GM12873 (cell line): ENCODE measurements at regions not wholly inside any gene's neighbourhood (a gene's known extent, or its start where the extent isn't known, plus 50 kb on each side); places are given as distances from the start of the nearest gene placed in this dataset.

ENCODE experiments used
- CTCF ChIP-seq: IDR thresholded peaks from 2 replicates; pipeline ENCODE4 v1.5.1; 2012; ENCODE audit warnings: low read depth, mild to moderate bottlenecking, moderate library complexity, low read length, control low read depth; ENCODE audit not compliant: insufficient read depth; ENCODE audit errors: missing control alignments

GRCh38 chrX:43589735-43590134, 66.4 kb upstream of the MAOA start:
- no peak for TF ChIP-seq CTCF

GRCh38 chrX:43590150-43590549, 65.9 kb upstream of the MAOA start:
- TF ChIP-seq CTCF, result no peak

- no peak for TF ChIP-seq CTCF
Observed at GRCh38 chrX:43592597-43592996, 63.5 kb upstream of the MAOA start.

DNA sequence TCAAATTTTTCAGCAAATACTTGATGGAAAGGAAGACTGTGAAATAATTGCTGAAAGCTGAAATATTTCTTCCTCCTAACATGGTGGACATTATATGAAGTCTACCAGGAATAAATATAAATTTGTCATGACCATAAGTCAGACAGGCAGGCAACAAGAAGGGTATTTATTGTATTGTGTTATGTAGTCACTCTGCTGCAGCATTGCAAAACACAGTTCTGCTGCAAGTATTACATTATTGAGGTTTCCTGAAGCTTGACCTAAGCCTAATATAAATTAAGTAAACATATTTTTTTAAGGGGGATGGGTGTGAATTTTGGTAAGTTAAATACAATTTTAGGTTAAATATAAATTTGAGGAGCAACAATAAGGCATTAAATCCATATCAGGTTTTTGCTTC, 60.2 kb upstream of the MAOA start:
- TF ChIP-seq CTCF, result no peak

- no peak for TF ChIP-seq CTCF
Observed at GRCh38 chrX:43604753-43605152, 51.3 kb upstream of the MAOA start.

- TF ChIP-seq CTCF, result no peak
Observed at GRCh38 chrX:43605351-43605750, 50.7 kb upstream of the MAOA start.
